ENCODE measurements at regions not wholly inside any gene's neighbourhood (a gene's known extent, or its start where the extent isn't known, plus 50 kb on each side); places are given as distances from the start of the nearest gene placed in this dataset.

GRCh38 chr6:103284835-103285234 lies 1574.9 kb downstream of the HACE1 start (continued):
- TF ChIP-seq SATB2 (CRISPR knock-in tag; IDR thresholded peaks at IDR 0.05), result no peak

- ChIA-PET CTCF (ENCODE audit: low intra/inter-chr PET ratio, low total read pairs) (no interaction called here), POLR2A (no interaction called here)
- Histone ChIP-seq H3K4me2 (ENCODE audit: low read depth, low read length) (no peak overlapping the region), H3K4me3 (replicated peaks in 1 of 3; ENCODE audit: insufficient read depth in 1 of 3, low read depth in 2 of 3, low read length in 3 of 3) (no peak overlapping the region), H4K20me1 (ENCODE audit: insufficient read depth, low read length) (no peaks in the 10 kb centered on the region), H3K9me3 (ENCODE audit: low read length) (peaks cover 16% of the 10 kb centered on the region; the same call in 1 of the 2 replicates), H3K9ac (ENCODE audit: insufficient read depth, low read depth, low read length) (no peak overlapping the region), H3K27ac (ENCODE audit: extremely low read length, insufficient read depth, low read length) (no peak overlapping the region), H3K4me1 (ENCODE audit: insufficient read depth, low read length) (no peaks in the 10 kb centered on the region), H3K79me2 (ENCODE audit: insufficient read depth, low read length) (no peaks in the 10 kb centered on the region), H2AFZ (ENCODE audit: low read length) (no peak overlapping the region), H3K36me3 (replicated peaks in 1 of 2; ENCODE audit: control insufficient read depth in 1 of 2, insufficient read depth in 2 of 2, low read length in 2 of 2) (no peaks in the 10 kb centered on the region), H3K27me3 (ENCODE audit: control insufficient read depth in 1 of 2, insufficient read depth in 2 of 2, low read length in 2 of 2) (no peaks in the 10 kb centered on the region)
- 37% methylated on average over 2 of the region's 2 CpGs for WGBS (ENCODE audit: low lambda C conversion rate)
- in situ Hi-C loops (cut with HindIII; ENCODE audit: extremely low pct_ligation_motif_present, low pct_unique_long_range_greater_than_20kb), result no loop called here
- DNase-seq (ENCODE audit: low spot score) (no peak), ATAC-seq (no peak), FAIRE-seq (no peak)
- TF ChIP-seq ARNT (IDR thresholded peaks at IDR 0.05) (no peak), RAD21 (CRISPR knock-in tag; IDR thresholded peaks at IDR 0.05) (no peak), SMAD1 (CRISPR knock-in tag; IDR thresholded peaks at IDR 0.05; ENCODE audit: borderline replicate concordance, low read depth) (no peak), ZNF570 (CRISPR knock-in tag; IDR thresholded peaks at IDR 0.05; ENCODE audit: borderline replicate concordance) (no peak), ZBTB40 (IDR thresholded peaks at IDR 0.05) (no peak), ZBTB40 (CRISPR knock-in tag; IDR thresholded peaks at IDR 0.05) (no peak), SMC3 (IDR thresholded peaks at IDR 0.05; ENCODE audit: low read length) (no peak), PREB (CRISPR knock-in tag; IDR thresholded peaks at IDR 0.05) (no peak)
- intact Hi-C loops (cut with micrococcal nuclease; ENCODE audit: unreplicated experiment), result no loop called here
- no TSS peak for BruUV-seq (replicated peaks)
Measured at GRCh38 chr6:103280417-103280816, 1579.3 kb downstream of the HACE1 start.

Measured in HepG2 (cell line).